ENCODE measurements at regions not wholly inside any gene's neighbourhood (a gene's known extent, or its start where the extent isn't known, plus 50 kb on each side); places are given as distances from the start of the nearest gene placed in this dataset.

- POLR2A ChIA-PET (ENCODE audit: partially characterized antibody) = interaction anchor here (1.5 kb wide), 1 partner anchor 105 kb away, joined by 3 read pairs; no protein-coding TSS in a partner anchor
- DNase-seq (ENCODE audit: low read depth in 1 of 2, low spot score in 2 of 2) = no peak
- H4K20me1 ChIP-seq (replicated peaks in 1 of 2; ENCODE audit: control insufficient read depth in 1 of 2, insufficient read depth in 2 of 2, low read length in 2 of 2) = no peaks in the 10 kb centered on the region
- H3K23ac ChIP-seq (ENCODE audit: insufficient read length) = no peak overlapping the region
- no peak overlapping the region for H3K14ac ChIP-seq (ENCODE audit: insufficient read length)
- H3K79me2 ChIP-seq (ENCODE audit: control insufficient read depth in 1 of 2, insufficient read depth in 2 of 2, low read length in 2 of 2) = no peaks in the 10 kb centered on the region
- H3K4me2 ChIP-seq (ENCODE audit: insufficient read depth in 1 of 2, low read depth in 2 of 2, low read length in 2 of 2) = no peak overlapping the region
- H2BK12ac ChIP-seq (ENCODE audit: low read depth, low read length) = no peak overlapping the region
- no peak overlapping the region for H3K4me3 ChIP-seq (ENCODE audit: extremely low read depth in 1 of 4, insufficient read depth in 2 of 4, low read depth in 3 of 4, low read length in 4 of 4)
- no peak overlapping the region for H4K8ac ChIP-seq (ENCODE audit: extremely low read depth, insufficient read depth, low read length)
- no peak overlapping the region for H3K9ac ChIP-seq (replicated peaks in 1 of 4; ENCODE audit: extremely low read depth in 1 of 4, low read depth in 3 of 4, low read length in 3 of 4)
- no peaks in the 10 kb centered on the region; a peak in 3 of 7 replicates for H3K27me3 ChIP-seq (replicated peaks in 1 of 4; ENCODE audit: control insufficient read depth in 3 of 4, extremely low read depth in 1 of 4, insufficient read depth in 3 of 4, low read length in 3 of 4)
- no peaks in the 10 kb centered on the region for H3K79me1 ChIP-seq (ENCODE audit: low read depth, low read length)
- no peak for TF ChIP-seq RNF2 (IDR thresholded peaks at IDR 0.05; ENCODE audit: borderline replicate concordance, low read depth, low read length, missing control alignments, poor library complexity, severe bottlenecking)
- TF ChIP-seq RBBP5 (IDR thresholded peaks at IDR 0.05; ENCODE audit: borderline replicate concordance, low read depth, low read length) = no peak
- TF ChIP-seq NANOG (IDR thresholded peaks at IDR 0.05; ENCODE audit: insufficient read depth, low read depth, low read length, poor library complexity, severe bottlenecking) = no peak
- no peak overlapping the region for H2AK5ac ChIP-seq (ENCODE audit: low read depth, low read length)
- FAIRE-seq = no peak
- H2AFZ ChIP-seq (ENCODE audit: low read length) = no peak overlapping the region
- no peak overlapping the region for H2BK120ac ChIP-seq (replicated peaks; ENCODE audit: low read depth, low read length)
- no peak overlapping the region for H2BK5ac ChIP-seq (ENCODE audit: low read depth, low read length)
- no peak overlapping the region for H3K27ac ChIP-seq (ENCODE audit: low read depth, low read length)
- no peak overlapping the region for H3K18ac ChIP-seq (ENCODE audit: extremely low read depth, low read length)
- no peaks in the 10 kb centered on the region for H3K9me3 ChIP-seq (ENCODE audit: insufficient read depth in 2 of 2, low read depth in 1 of 2, low read length in 1 of 2)
- no peak overlapping the region for H2BK20ac ChIP-seq (ENCODE audit: low read length)
- CTCF ChIA-PET (ENCODE audit: partially characterized antibody) = interaction anchor here (0.9 to 8.3 kb wide), 8 partner anchors 9 to 219 kb away, joined by 3 to 54 read pairs (median 6); no protein-coding TSS in a partner anchor
- no peaks in the 10 kb centered on the region for H3K36me3 ChIP-seq (ENCODE audit: control insufficient read depth in 2 of 4, insufficient read depth in 4 of 4, low read length in 3 of 4)
- no peak overlapping the region for H4K5ac ChIP-seq (ENCODE audit: insufficient read length, low read depth, low read length)
- no peak overlapping the region for H3K56ac ChIP-seq (replicated peaks; ENCODE audit: insufficient read length, low read depth, low read length)
- peaks cover 3 to 10% (median 5%) of the 10 kb centered on the region in 4 experiments for H3K4me1 ChIP-seq (replicated peaks in 1 of 4; ENCODE audit: control insufficient read depth in 3 of 4, insufficient read depth in 4 of 4, low read length in 3 of 4)
- WGBS, 2 experiments (ENCODE audit: extremely low coverage in 1 of 2, insufficient coverage in 1 of 2, insufficient read length in 1 of 2, insufficient replicate concordance in 2 of 2, low coverage in 1 of 2, low lambda C conversion rate in 2 of 2, missing lambda C conversion rate in 1 of 2) = 81% methylated on average over 12 of the region's 12 CpGs; no CpG with 5 or more reads in 1 of the 2 experiments
- H2BK15ac ChIP-seq (ENCODE audit: low read length) = no peak overlapping the region
- no peak overlapping the region for H4K91ac ChIP-seq (replicated peaks; ENCODE audit: insufficient read length, low read length)
- H3K23me2 ChIP-seq (ENCODE audit: low read depth, low read length) = no peaks in the 10 kb centered on the region
- no peak overlapping the region for H3K4ac ChIP-seq (replicated peaks; ENCODE audit: insufficient read length, low read depth, low read length)
Observed at GRCh38 chr11:69977951-69978350, 100.2 kb upstream of the ANO1 start.
